GM12878 (cell line): ENCODE measurements at regions not wholly inside any gene's neighbourhood (a gene's known extent, or its start where the extent isn't known, plus 50 kb on each side); places are given as distances from the start of the nearest gene placed in this dataset.

Experiments
- ATAC-seq: fragments of 200-7000 bp; cut with Tn5 transposase; 3 replicates; pipeline ENCODE4 v1.9.1; 2020; ENCODE audit warnings: mild to moderate bottlenecking, moderate library complexity
- BruUV-seq: library from RNA; stranded (reverse); fragments of 400-500 nt; replicated peaks from 2 replicates; lab custom pipeline; 2021; lab: Mats Ljungman, UMichigan
- CTCF ChIA-PET: fragments of 300-600 bp; sonication (Branson Sonifier 250); formaldehyde crosslinking; extraction: SDS; loops from one replicate; lab custom pipeline; 2021; ENCODE audit warnings: inconsistent platforms; lab: Yijun Ruan, JAX
- POLR2A ChIA-PET: fragments of 350-600 bp; formaldehyde crosslinking; extraction: SDS; loops from one replicate; lab custom pipeline; 2021; ENCODE audit warnings: inconsistent platforms; lab: Charles Lee
- RAD21 ChIA-PET: fragments of 300-600 bp; sonication (Branson Sonifier 250); formaldehyde crosslinking; loops from one replicate; lab custom pipeline; 2023; ENCODE audit warnings: antibody characterized with exemption; ENCODE audit not compliant: unreplicated experiment; lab: Charles Lee
- SMC1A ChIA-PET: fragments of 300-600 bp; sonication (Branson Sonifier 250); formaldehyde crosslinking; loops from one replicate; lab custom pipeline; 2023; ENCODE audit not compliant: unreplicated experiment, uncharacterized antibody; lab: Charles Lee
- DNase-seq: peaks from one replicate; pipeline ENCODE4 v3.0.0-alpha.2; 2011; ENCODE audit warnings: low read depth, low spot score
- FAIRE-seq: peaks from 3 replicates; lab custom pipeline; 2011; peaks lifted over from hg19 to GRCh38; lab: Jason Lieb, UNC
- H2AFZ ChIP-seq: 2 replicates; pipeline ENCODE4 v1.6.0; 2011; ENCODE audit warnings: low read depth, low read length, control low read depth; ENCODE audit not compliant: control insufficient read depth
- H3K27ac ChIP-seq: 2 replicates; pipeline ENCODE4 v1.5.1; 2011; ENCODE audit warnings: control low read depth; ENCODE audit not compliant: control insufficient read depth, insufficient read depth
- H3K27me3 ChIP-seq, 2 experiments: replicated peaks in 1 of 2; 2 replicates each; pipeline versions ENCODE4 v1.6.0 to v1.6.1; 2011; ENCODE audit warnings: low read length in 1 of 2; ENCODE audit not compliant: control insufficient read depth in 2 of 2, insufficient read depth in 2 of 2
- H3K36me3 ChIP-seq, 2 experiments: 2 replicates each; pipeline ENCODE4 v1.5.1; 2011; ENCODE audit warnings: low read length in 1 of 2; ENCODE audit not compliant: control insufficient read depth in 2 of 2, insufficient read depth in 2 of 2
- H3K4me1 ChIP-seq: 2 replicates; pipeline ENCODE4 v1.6.1; 2011; ENCODE audit warnings: mild to moderate bottlenecking, low read length, moderate library complexity, mixed read lengths; ENCODE audit not compliant: control insufficient read depth, insufficient read depth
- H3K4me2 ChIP-seq: 2 replicates; pipeline ENCODE4 v1.6.0; 2011; ENCODE audit warnings: control low read depth; ENCODE audit not compliant: control insufficient read depth, insufficient read depth
- H3K4me3 ChIP-seq: fragments of 200-600 bp; sonication (generic); 2 replicates; pipeline ENCODE4 v1.5.1; 2016
- H3K79me2 ChIP-seq: 2 replicates; pipeline ENCODE4 v1.6.0; 2011; ENCODE audit warnings: low read length; ENCODE audit not compliant: control insufficient read depth, insufficient read depth
- H3K9ac ChIP-seq: 2 replicates; pipeline ENCODE4 v1.8.0; 2011; ENCODE audit warnings: low read length, control low read depth, mixed read lengths; ENCODE audit not compliant: control insufficient read depth, insufficient read depth
- H3K9me3 ChIP-seq: replicated peaks from 3 replicates; pipeline ENCODE4 v1.5.1; 2011; ENCODE audit warnings: mild to moderate bottlenecking, low read length; ENCODE audit not compliant: control insufficient read depth, insufficient read depth
- H4K20me1 ChIP-seq: 2 replicates; pipeline ENCODE4 v1.6.0; 2011; ENCODE audit not compliant: control insufficient read depth, insufficient read depth
- BHLHE40 ChIP-seq, 2 experiments: fragments of 450-650 bp in 1 of 2; IDR thresholded peaks; 2 replicates each; pipeline ENCODE4 v1.6.1; 2011 to 2017; ENCODE audit warnings: low read depth in 2 of 2, borderline replicate concordance in 1 of 2, improper control_type of control experiment in 1 of 2, low read length in 1 of 2, mild to moderate bottlenecking in 1 of 2
- BRCA1 ChIP-seq: IDR thresholded peaks from 2 replicates; pipeline ENCODE4 v1.6.1; 2011; ENCODE audit warnings: low read depth, low read length, improper control_type of control experiment
- CREM ChIP-seq: IDR thresholded peaks from 2 replicates; pipeline ENCODE4 v1.6.1; 2014; ENCODE audit warnings: antibody characterized with exemption, low read depth
- ELK1 ChIP-seq: IDR thresholded peaks from 2 replicates; pipeline ENCODE4 v1.6.1; 2012; ENCODE audit warnings: low read depth, low read length, improper control_type of control experiment
- HCFC1 ChIP-seq: fragments of 150-350 bp; IDR thresholded peaks from 2 replicates; pipeline ENCODE4 v1.6.1; 2014; ENCODE audit warnings: low read length
- NFXL1 ChIP-seq: fragments of 450-650 bp; IDR thresholded peaks from 2 replicates; pipeline ENCODE4 v1.6.1; 2017; ENCODE audit warnings: antibody characterized with exemption, mild to moderate bottlenecking, borderline replicate concordance
- SMAD5 ChIP-seq: IDR thresholded peaks from 2 replicates; pipeline ENCODE4 v1.6.1; 2016; ENCODE audit warnings: antibody characterized with exemption, low read depth
- SMC3 ChIP-seq: IDR thresholded peaks from 2 replicates; pipeline ENCODE4 v1.6.1; 2011; ENCODE audit warnings: low read length, improper control_type of control experiment, borderline replicate concordance
- SPI1 ChIP-seq: IDR thresholded peaks from 2 replicates; pipeline ENCODE4 v1.6.1; 2011; ENCODE audit warnings: low read depth, mild to moderate bottlenecking, low read length, moderate library complexity, borderline replicate concordance; ENCODE audit not compliant: insufficient read depth
- TCF3 ChIP-seq: IDR thresholded peaks from 2 replicates; pipeline ENCODE4 v1.6.1; 2012; ENCODE audit warnings: low read depth, mild to moderate bottlenecking, low read length, borderline replicate concordance; ENCODE audit not compliant: insufficient read depth
- YY1 ChIP-seq: IDR thresholded peaks from 2 replicates; pipeline ENCODE4 v1.6.1; 2011; ENCODE audit warnings: low read depth, mild to moderate bottlenecking, low read length
- ZNF217 ChIP-seq: fragments of 450-650 bp; IDR thresholded peaks from 2 replicates; pipeline ENCODE4 v1.6.1; 2017; ENCODE audit warnings: antibody characterized with exemption, mild to moderate bottlenecking
- WGBS: methylation state at CpG from one replicate; pipeline ENCODE4 v1.1.6; 2016; ENCODE audit warnings: low lambda C conversion rate; ENCODE audit not compliant: insufficient replicate concordance, insufficient coverage; ENCODE audit errors: missing lambda C conversion rate; 5-methylcytosine and 5-hydroxymethylcytosine counted together
- in situ Hi-C: fragments of 300-500 bp; cut with MboI; formaldehyde crosslinking; loops from 9 replicates; pipeline ENCODE4 v1.14.3; 2018; ENCODE audit warnings: mixed read lengths
- intact Hi-C: fragments of 100-400 bp; cut with micrococcal nuclease; formaldehyde crosslinking; loops from one replicate; pipeline ENCODE4 v1.14.2; 2022; ENCODE audit not compliant: unreplicated experiment
- TF ChIP-seq, protein P1 (sequence below): fragments of 450-650 bp; IDR thresholded peaks from 2 replicates; pipeline ENCODE4 v1.6.1; 2018; ENCODE audit warnings: borderline replicate concordance, mild to moderate bottlenecking; ENCODE audit not compliant: partially characterized antibody
- TF ChIP-seq, protein P2 (sequence below): fragments of 450-650 bp; IDR thresholded peaks from 2 replicates; pipeline ENCODE4 v1.6.1; 2016; ENCODE audit warnings: mild to moderate bottlenecking, moderate library complexity, borderline replicate concordance
- TF ChIP-seq, protein P3 (sequence below): fragments of 450-650 bp; IDR thresholded peaks from 2 replicates; pipeline ENCODE4 v1.6.1; 2014; ENCODE audit warnings: mild to moderate bottlenecking

GRCh38 chr3:177444696-177445095 lies 247.4 kb upstream of the TBL1XR1 start:
- in situ Hi-C loops (no loop called here), intact Hi-C loops (loop anchor here (5.0 kb wide), 3 partner anchors 67 to 148 kb away; no protein-coding TSS in a partner anchor)
- WGBS, result 100% methylated on average over 1 of the region's 1 CpG
- H3K36me3 ChIP-seq, result no peaks in the 10 kb centered on the region
- H4K20me1 ChIP-seq, result no peaks in the 10 kb centered on the region
- H3K9ac ChIP-seq, result no peak overlapping the region
- DNase-seq (no peak), FAIRE-seq (no peak), ATAC-seq (no peak)
- H3K79me2 ChIP-seq, result no peaks in the 10 kb centered on the region
- H3K27me3 ChIP-seq, result no peaks in the 10 kb centered on the region
- no peak overlapping the region for H3K4me3 ChIP-seq
- RAD21 ChIA-PET, result no interaction called here
- no peak overlapping the region for H3K4me2 ChIP-seq
- H3K27ac ChIP-seq, result no peak overlapping the region
- BruUV-seq, result no TSS peak
- POLR2A ChIA-PET, result no interaction called here
- H3K9me3 ChIP-seq, result no peaks in the 10 kb centered on the region; the same call in 2 of the 3 replicates
- peaks cover 30% of the 10 kb centered on the region for H3K4me1 ChIP-seq
- H2AFZ ChIP-seq, result no peak overlapping the region
- CTCF ChIA-PET, result no interaction called here
- TF ChIP-seq BHLHE40 (IDR thresholded peaks at IDR 0.05; ENCODE audit: borderline replicate concordance in 1 of 2, low read depth in 2 of 2, low read length in 1 of 2) (no peak), ELK1 (no peak), HCFC1 (no peak), SMAD5 (no peak), TCF3 (no peak), SMC3 (no peak), YY1 (no peak), BRCA1 (no peak), CREM (no peak), NFXL1 (no peak), SPI1 (no peak), ZNF217 (no peak)
- TF ChIP-seq, protein P1, sequence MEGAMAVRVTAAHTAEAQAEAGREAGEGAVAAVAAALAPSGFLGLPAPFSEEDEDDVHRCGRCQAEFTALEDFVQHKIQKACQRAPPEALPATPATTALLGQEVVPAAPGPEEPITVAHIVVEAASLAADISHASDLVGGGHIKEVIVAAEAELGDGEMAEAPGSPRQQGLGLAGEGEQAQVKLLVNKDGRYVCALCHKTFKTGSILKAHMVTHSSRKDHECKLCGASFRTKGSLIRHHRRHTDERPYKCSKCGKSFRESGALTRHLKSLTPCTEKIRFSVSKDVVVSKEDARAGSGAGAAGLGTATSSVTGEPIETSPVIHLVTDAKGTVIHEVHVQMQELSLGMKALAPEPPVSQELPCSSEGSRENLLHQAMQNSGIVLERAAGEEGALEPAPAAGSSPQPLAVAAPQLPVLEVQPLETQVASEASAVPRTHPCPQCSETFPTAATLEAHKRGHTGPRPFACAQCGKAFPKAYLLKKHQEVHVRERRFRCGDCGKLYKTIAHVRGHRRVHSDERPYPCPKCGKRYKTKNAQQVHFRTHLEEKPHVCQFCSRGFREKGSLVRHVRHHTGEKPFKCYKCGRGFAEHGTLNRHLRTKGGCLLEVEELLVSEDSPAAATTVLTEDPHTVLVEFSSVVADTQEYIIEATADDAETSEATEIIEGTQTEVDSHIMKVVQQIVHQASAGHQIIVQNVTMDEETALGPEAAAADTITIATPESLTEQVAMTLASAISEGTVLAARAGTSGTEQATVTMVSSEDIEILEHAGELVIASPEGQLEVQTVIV, result no peak
- TF ChIP-seq, protein P2, sequence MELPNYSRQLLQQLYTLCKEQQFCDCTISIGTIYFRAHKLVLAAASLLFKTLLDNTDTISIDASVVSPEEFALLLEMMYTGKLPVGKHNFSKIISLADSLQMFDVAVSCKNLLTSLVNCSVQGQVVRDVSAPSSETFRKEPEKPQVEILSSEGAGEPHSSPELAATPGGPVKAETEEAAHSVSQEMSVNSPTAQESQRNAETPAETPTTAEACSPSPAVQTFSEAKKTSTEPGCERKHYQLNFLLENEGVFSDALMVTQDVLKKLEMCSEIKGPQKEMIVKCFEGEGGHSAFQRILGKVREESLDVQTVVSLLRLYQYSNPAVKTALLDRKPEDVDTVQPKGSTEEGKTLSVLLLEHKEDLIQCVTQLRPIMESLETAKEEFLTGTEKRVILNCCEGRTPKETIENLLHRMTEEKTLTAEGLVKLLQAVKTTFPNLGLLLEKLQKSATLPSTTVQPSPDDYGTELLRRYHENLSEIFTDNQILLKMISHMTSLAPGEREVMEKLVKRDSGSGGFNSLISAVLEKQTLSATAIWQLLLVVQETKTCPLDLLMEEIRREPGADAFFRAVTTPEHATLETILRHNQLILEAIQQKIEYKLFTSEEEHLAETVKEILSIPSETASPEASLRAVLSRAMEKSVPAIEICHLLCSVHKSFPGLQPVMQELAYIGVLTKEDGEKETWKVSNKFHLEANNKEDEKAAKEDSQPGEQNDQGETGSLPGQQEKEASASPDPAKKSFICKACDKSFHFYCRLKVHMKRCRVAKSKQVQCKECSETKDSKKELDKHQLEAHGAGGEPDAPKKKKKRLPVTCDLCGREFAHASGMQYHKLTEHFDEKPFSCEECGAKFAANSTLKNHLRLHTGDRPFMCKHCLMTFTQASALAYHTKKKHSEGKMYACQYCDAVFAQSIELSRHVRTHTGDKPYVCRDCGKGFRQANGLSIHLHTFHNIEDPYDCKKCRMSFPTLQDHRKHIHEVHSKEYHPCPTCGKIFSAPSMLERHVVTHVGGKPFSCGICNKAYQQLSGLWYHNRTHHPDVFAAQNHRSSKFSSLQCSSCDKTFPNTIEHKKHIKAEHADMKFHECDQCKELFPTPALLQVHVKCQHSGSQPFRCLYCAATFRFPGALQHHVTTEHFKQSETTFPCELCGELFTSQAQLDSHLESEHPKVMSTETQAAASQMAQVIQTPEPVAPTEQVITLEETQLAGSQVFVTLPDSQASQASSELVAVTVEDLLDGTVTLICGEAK, result no peak
- TF ChIP-seq, protein P3, sequence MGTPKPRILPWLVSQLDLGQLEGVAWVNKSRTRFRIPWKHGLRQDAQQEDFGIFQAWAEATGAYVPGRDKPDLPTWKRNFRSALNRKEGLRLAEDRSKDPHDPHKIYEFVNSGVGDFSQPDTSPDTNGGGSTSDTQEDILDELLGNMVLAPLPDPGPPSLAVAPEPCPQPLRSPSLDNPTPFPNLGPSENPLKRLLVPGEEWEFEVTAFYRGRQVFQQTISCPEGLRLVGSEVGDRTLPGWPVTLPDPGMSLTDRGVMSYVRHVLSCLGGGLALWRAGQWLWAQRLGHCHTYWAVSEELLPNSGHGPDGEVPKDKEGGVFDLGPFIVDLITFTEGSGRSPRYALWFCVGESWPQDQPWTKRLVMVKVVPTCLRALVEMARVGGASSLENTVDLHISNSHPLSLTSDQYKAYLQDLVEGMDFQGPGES, result no peak
- TF ChIP-seq, all 136 proteins: peak for 0
- SMC1A ChIA-PET, result no interaction called here
